CD8-positive, alpha-beta memory T cell (primary cell): ENCODE measurements at regions not wholly inside any gene's neighbourhood (a gene's known extent, or its start where the extent isn't known, plus 50 kb on each side); places are given as distances from the start of the nearest gene placed in this dataset.
"Not testable (repeated sequence)": the region's sequence is repeated elsewhere in the genome, so short reads cannot be mapped to it uniquely, and the experiment has no call there.

Experiments used
- CTCF ChIA-PET: fragments of 350-600 bp; sonication (Branson Sonifier 250); formaldehyde crosslinking; loops from one replicate; lab custom pipeline; 2021; ENCODE audit warnings: antibody characterized with exemption; lab: Charles Lee
- POLR2A ChIA-PET: fragments of 350-600 bp; sonication (Branson Sonifier 250); formaldehyde crosslinking; loops from one replicate; lab custom pipeline; 2021; ENCODE audit warnings: antibody characterized with exemption; lab: Charles Lee
- DNase-seq, 5 donors: peaks; one replicate each; pipeline versions ENCODE4 v3.0.0 to v3.0.0-alpha.2; 2020 to 2022; ENCODE audit warnings: mixed read lengths in 1 of 5
- H3K27ac ChIP-seq: one replicate; pipeline ENCODE4 v1.7.0; 2013; ENCODE audit warnings: low read depth, mild to moderate bottlenecking, low read length, moderate library complexity
- H3K27me3 ChIP-seq: 2 replicates; pipeline ENCODE4 v1.7.0; 2013; ENCODE audit warnings: low read length, mild to moderate bottlenecking; ENCODE audit not compliant: insufficient read depth, poor library complexity, severe bottlenecking
- H3K36me3 ChIP-seq: 2 replicates; pipeline ENCODE4 v1.7.0; 2013; ENCODE audit warnings: mild to moderate bottlenecking, low read length, moderate library complexity; ENCODE audit not compliant: insufficient read depth
- H3K4me1 ChIP-seq: 2 replicates; pipeline ENCODE4 v1.7.0; 2013; ENCODE audit warnings: mild to moderate bottlenecking, low read length, moderate library complexity; ENCODE audit not compliant: insufficient read depth
- H3K4me3 ChIP-seq: 2 replicates; pipeline ENCODE4 v1.7.0; 2013; ENCODE audit warnings: mild to moderate bottlenecking, low read length
- H3K9me3 ChIP-seq: 2 replicates; pipeline ENCODE4 v1.7.0; 2013; ENCODE audit warnings: mild to moderate bottlenecking, low read length
- H3K27ac Mint-ChIP-seq, 8 donors: one replicate each; pipeline ENCODE4 v1.8.0; 2020 to 2021; ENCODE audit warnings: mixed read lengths in 8 of 8, mild to moderate bottlenecking in 6 of 8, inconsistent platforms in 3 of 8, moderate library complexity in 3 of 8
- H3K27me3 Mint-ChIP-seq, 2 donors: one replicate each; pipeline ENCODE4 v1.8.0; 2020 to 2021; ENCODE audit warnings: mixed read lengths in 2 of 2, mild to moderate bottlenecking in 1 of 2, moderate library complexity in 1 of 2
- H3K36me3 Mint-ChIP-seq, 3 donors: one replicate each; pipeline ENCODE4 v1.8.0; 2020 to 2021; ENCODE audit warnings: mixed read lengths in 3 of 3, inconsistent platforms in 1 of 3, mild to moderate bottlenecking in 1 of 3
- H3K4me1 Mint-ChIP-seq, 3 donors: one replicate each; pipeline ENCODE4 v1.8.0; 2020 to 2021; ENCODE audit warnings: mixed read lengths in 3 of 3, inconsistent platforms in 1 of 3, mild to moderate bottlenecking in 1 of 3
- H3K4me3 Mint-ChIP-seq, 7 donors: one replicate each; pipeline ENCODE4 v1.8.0; 2020 to 2021; ENCODE audit warnings: mixed read lengths in 7 of 7, mild to moderate bottlenecking in 6 of 7, moderate library complexity in 4 of 7, inconsistent platforms in 2 of 7
- H3K9me3 Mint-ChIP-seq, 5 donors: one replicate each; pipeline ENCODE4 v1.8.0; 2020 to 2022; ENCODE audit warnings: mixed read lengths in 5 of 5, mild to moderate bottlenecking in 3 of 5, moderate library complexity in 2 of 5, inconsistent platforms in 1 of 5

- no peak overlapping the region for H3K27ac Mint-ChIP-seq
- POLR2A ChIA-PET: interaction anchor here (0.7 kb wide), 1 partner anchor 283 kb away, joined by 4 read pairs; no protein-coding TSS in a partner anchor
- CTCF ChIA-PET: interaction anchor here (1.2 kb wide), 1 partner anchor 170 kb away, joined by 3 read pairs; no protein-coding TSS in a partner anchor
- Histone ChIP-seq H3K27ac (no peak overlapping the region), H3K27me3 (no peaks in the 10 kb centered on the region), H3K36me3 (no peaks in the 10 kb centered on the region), H3K4me3 (no peak overlapping the region), H3K4me1 (no peaks in the 10 kb centered on the region), H3K9me3 (no peaks in the 10 kb centered on the region)
- H3K4me3 Mint-ChIP-seq: no peak overlapping the region
- H3K36me3 Mint-ChIP-seq: peaks cover 0 to 3% (median 0%) of the 10 kb centered on the region in 3 donors
- no peaks in the 10 kb centered on the region for H3K9me3 Mint-ChIP-seq
- no peak for DNase-seq
- H3K4me1 Mint-ChIP-seq: peaks cover 4 to 21% (median 12%) of the 10 kb centered on the region in 3 donors
- no peaks in the 10 kb centered on the region for H3K27me3 Mint-ChIP-seq
Measured at GRCh38 chr2:234252772-234253171, 202.3 kb downstream of the SPP2 start.

DNA sequence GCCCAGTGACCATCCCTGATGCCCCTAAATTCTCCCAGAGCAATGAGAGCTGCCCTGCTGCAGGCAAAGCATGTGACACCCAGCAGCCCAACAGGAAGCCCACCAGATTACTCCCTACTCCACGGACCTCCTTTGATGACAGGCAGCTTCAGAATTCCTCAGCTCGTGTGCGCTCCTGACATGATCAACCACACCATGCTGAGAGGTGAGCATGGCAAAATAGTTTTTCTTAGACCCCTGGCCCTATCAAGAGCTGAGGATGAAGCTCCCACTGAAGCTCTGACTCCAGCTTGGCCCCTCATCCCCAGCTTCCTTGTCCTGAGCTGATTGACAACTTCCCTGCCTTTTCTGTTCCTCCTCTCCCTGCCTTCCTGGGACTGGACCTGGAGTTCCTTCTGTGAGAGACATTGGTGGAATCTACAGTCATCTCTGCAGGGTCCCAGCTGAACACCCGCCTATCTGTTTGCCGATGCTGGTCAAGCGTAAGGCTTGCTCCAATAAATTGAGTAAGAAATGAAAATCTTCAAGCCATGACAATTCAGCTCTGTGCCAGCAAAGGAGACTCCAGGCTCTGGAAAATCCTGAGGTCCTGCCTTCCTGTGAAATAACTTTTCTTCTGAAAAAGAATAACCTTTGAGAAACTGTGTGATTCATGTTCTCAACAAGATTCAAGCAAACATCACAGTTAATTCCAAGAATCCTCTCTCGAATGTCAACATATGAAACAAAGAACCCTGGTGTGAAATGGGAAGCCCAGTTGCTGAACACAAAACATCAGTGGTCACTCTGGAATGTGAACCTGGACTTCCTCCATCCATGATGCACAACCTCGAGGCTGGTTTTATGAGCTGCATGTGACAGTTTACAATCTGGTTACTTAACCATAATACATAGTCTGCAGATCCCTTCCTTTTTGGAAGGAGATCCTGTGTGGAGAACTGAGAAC is 201.1 kb downstream of the SPP2 start:
- H3K36me3 Mint-ChIP-seq: peaks cover 0 to 1% (median 0%) of the 10 kb centered on the region in 3 donors
- H3K4me3 ChIP-seq: no peak overlapping the region
- no peaks in the 10 kb centered on the region for H3K27me3 Mint-ChIP-seq
- no peaks in the 10 kb centered on the region for H3K36me3 ChIP-seq
- H3K27ac Mint-ChIP-seq: no peak overlapping the region
- DNase-seq: no peak
- ChIA-PET POLR2A (interaction anchor here (0.5 kb wide), 1 partner anchor 94 kb away, joined by 8 read pairs; no protein-coding TSS in a partner anchor), CTCF (interaction anchor here (0.8 to 1.2 kb wide), 2 partner anchors 10 to 171 kb away, joined by 3 read pairs; no protein-coding TSS in a partner anchor)
- peaks cover 4 to 18% (median 8%) of the 10 kb centered on the region in 3 donors for H3K4me1 Mint-ChIP-seq
- H3K27ac ChIP-seq: no peak overlapping the region
- H3K4me1 ChIP-seq: no peaks in the 10 kb centered on the region
- no peaks in the 10 kb centered on the region for H3K9me3 ChIP-seq
- H3K9me3 Mint-ChIP-seq: no peaks in the 10 kb centered on the region
- H3K27me3 ChIP-seq: no peaks in the 10 kb centered on the region
- H3K4me3 Mint-ChIP-seq: no peak overlapping the region

DNA sequence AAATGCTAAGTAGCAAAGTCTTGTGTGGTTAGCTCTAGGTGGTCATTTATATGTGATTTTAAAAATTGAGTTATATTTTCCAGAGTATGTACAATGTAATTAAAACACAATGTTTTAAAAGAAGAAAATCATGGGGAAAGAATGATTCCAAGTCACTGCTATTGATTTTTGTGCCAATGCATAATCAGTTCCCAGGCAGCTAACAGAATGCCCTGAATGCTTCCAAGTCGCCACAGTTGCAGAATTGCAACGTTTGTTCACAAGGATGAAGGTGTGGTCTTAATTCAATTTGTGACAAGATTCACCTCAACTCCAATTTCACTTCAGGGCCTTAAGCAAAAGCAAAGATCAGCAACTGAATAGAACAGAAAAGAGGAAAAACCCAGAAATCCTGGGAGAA is 200.4 kb downstream of the SPP2 start:
- H3K27me3 ChIP-seq: no peaks in the 10 kb centered on the region
- peaks cover 4 to 18% (median 8%) of the 10 kb centered on the region in 3 donors for H3K4me1 Mint-ChIP-seq
- H3K27ac ChIP-seq: no peak overlapping the region
- H3K4me3 ChIP-seq: no peak overlapping the region
- no peak overlapping the region for H3K27ac Mint-ChIP-seq
- POLR2A ChIA-PET: no interaction called here
- CTCF ChIA-PET: no interaction called here
- H3K9me3 ChIP-seq: no peaks in the 10 kb centered on the region
- no peaks in the 10 kb centered on the region for H3K36me3 ChIP-seq
- H3K27me3 Mint-ChIP-seq: no peaks in the 10 kb centered on the region
- no peaks in the 10 kb centered on the region for H3K4me1 ChIP-seq
- no peaks in the 10 kb centered on the region for H3K9me3 Mint-ChIP-seq
- no peak for DNase-seq
- no peak overlapping the region for H3K4me3 Mint-ChIP-seq
- no peaks in the 10 kb centered on the region for H3K36me3 Mint-ChIP-seq

DNA sequence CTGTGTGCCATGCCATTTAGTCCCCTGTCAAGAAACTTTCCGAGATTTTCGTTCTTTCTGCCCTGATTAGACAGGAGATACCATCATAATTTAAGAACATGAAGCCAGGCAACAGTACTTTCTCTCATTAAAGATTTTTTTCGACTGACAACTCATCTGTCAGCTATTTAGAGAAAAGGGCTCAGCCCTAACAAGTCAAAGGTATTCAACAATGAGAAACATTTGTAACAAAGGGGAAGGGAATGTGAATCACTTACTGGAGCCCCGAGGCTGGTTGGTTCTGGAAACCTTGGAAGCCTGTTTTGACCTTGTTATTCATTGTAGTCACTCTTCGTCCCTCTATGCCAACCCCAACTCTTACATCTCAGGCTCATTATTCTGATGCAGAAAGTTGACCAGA is 199.4 kb downstream of the SPP2 start:
- Mint-ChIP-seq H3K36me3 (no peaks in the 10 kb centered on the region), H3K27ac (no peak overlapping the region), H3K9me3 (no peaks in the 10 kb centered on the region), H3K27me3 (no peaks in the 10 kb centered on the region), H3K4me1 (peaks cover 4 to 13% (median 6%) of the 10 kb centered on the region in 3 donors), H3K4me3 (no peak overlapping the region)
- Histone ChIP-seq H3K4me1 (no peaks in the 10 kb centered on the region), H3K9me3 (no peaks in the 10 kb centered on the region), H3K27ac (no peak overlapping the region), H3K4me3 (no peak overlapping the region), H3K27me3 (no peaks in the 10 kb centered on the region), H3K36me3 (no peaks in the 10 kb centered on the region)
- no peak for DNase-seq
- ChIA-PET POLR2A (no interaction called here), CTCF (no interaction called here)

GRCh38 chr2:234249034-234249735 is 198.7 kb downstream of the SPP2 start:
- Mint-ChIP-seq H3K36me3 (no peaks in the 10 kb centered on the region), H3K4me1 (peaks cover 8 to 15% (median 10%) of the 10 kb centered on the region in 3 donors), H3K9me3 (no peaks in the 10 kb centered on the region), H3K27me3 (no peaks in the 10 kb centered on the region), H3K4me3 (no peak overlapping the region), H3K27ac (no peak overlapping the region)
- DNase-seq: no peak
- ChIA-PET CTCF (no interaction called here), POLR2A (no interaction called here)
- Histone ChIP-seq H3K4me3 (no peak overlapping the region), H3K27me3 (no peaks in the 10 kb centered on the region), H3K27ac (no peak overlapping the region), H3K36me3 (no peaks in the 10 kb centered on the region), H3K9me3 (no peaks in the 10 kb centered on the region), H3K4me1 (peaks cover 1% of the 10 kb centered on the region)

- POLR2A ChIA-PET, H3K27me3 ChIP-seq, H3K4me3 ChIP-seq, H3K9me3 ChIP-seq, H3K36me3 Mint-ChIP-seq, H3K4me1 ChIP-seq, H3K27ac ChIP-seq, H3K27ac Mint-ChIP-seq, H3K36me3 ChIP-seq, H3K4me3 Mint-ChIP-seq, H3K9me3 Mint-ChIP-seq, CTCF ChIA-PET, DNase-seq, H3K27me3 Mint-ChIP-seq: not testable (repeated sequence)
- peaks cover 15 to 19% (median 18%) of the 10 kb centered on the region in 3 donors for H3K4me1 Mint-ChIP-seq
Measured at GRCh38 chr2:234248213-234248710, 197.8 kb downstream of the SPP2 start.

GRCh38 chr2:234247453-234248180 is 197.1 kb downstream of the SPP2 start:
- peaks cover 8% of the 10 kb centered on the region for H3K4me1 ChIP-seq
- H3K36me3 ChIP-seq: no peaks in the 10 kb centered on the region
- H3K4me3 Mint-ChIP-seq: no peak overlapping the region
- no peaks in the 10 kb centered on the region for H3K9me3 ChIP-seq
- H3K36me3 Mint-ChIP-seq: no peaks in the 10 kb centered on the region
- H3K27ac Mint-ChIP-seq: no peak overlapping the region
- no peak for DNase-seq
- H3K9me3 Mint-ChIP-seq: no peaks in the 10 kb centered on the region
- peaks cover 17 to 22% (median 20%) of the 10 kb centered on the region in 3 donors for H3K4me1 Mint-ChIP-seq
- CTCF ChIA-PET: no interaction called here
- no peaks in the 10 kb centered on the region for H3K27me3 ChIP-seq
- no peak overlapping the region for H3K4me3 ChIP-seq
- POLR2A ChIA-PET: no interaction called here
- no peak overlapping the region for H3K27ac ChIP-seq
- no peaks in the 10 kb centered on the region for H3K27me3 Mint-ChIP-seq
